ENCODE measurements at regions not wholly inside any gene's neighbourhood (a gene's known extent, or its start where the extent isn't known, plus 50 kb on each side); places are given as distances from the start of the nearest gene placed in this dataset.
"Not testable (repeated sequence)": the region's sequence is repeated elsewhere in the genome, so short reads cannot be mapped to it uniquely, and the experiment has no call there.

- H3K27ac ChIP-seq (ENCODE audit: low read depth, low read length), result no peak overlapping the region
Observed at GRCh38 chr1:14267991-14268390, 330.5 kb upstream of the KAZN start.

DNA sequence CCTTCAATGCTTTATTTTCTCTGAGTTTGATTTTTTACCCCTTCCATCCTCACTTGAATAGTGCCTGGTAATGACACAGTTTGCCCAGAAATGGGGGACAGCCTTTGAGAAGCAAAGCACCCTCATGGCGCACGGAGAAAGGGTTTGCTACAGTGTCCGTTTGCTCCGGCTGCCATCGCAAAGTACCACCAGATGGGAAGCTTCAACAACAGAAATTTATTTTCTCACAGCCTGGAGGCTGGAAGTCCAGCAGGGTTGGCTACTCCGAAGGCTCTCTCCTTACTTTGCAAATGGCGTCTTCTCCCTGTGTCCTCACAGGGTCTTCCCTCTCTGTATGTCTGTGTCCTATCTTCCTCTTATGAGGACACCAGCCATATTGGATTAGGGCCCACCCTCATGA lies 327.7 kb upstream of the KAZN start:
- Histone ChIP-seq H3K27ac (ENCODE audit: low read depth, low read length) (no peak overlapping the region), H3F3A (ENCODE audit: control insufficient read depth, insufficient read depth) (no peaks in the 10 kb centered on the region), H3K27me3 (ENCODE audit: control insufficient read depth, low read length) (peaks cover 2% of the 10 kb centered on the region; the same call in 1 of the 2 replicates), H3K9me3 (ENCODE audit: control insufficient read depth, insufficient read depth, low read length) (no peaks in the 10 kb centered on the region), H3K4me1 (ENCODE audit: control insufficient read depth, low read length) (no peaks in the 10 kb centered on the region), H3K79me2 (ENCODE audit: control insufficient read depth, low read length) (no peaks in the 10 kb centered on the region), H3K4me2 (ENCODE audit: low read length) (no peak overlapping the region), H3K36me3 (ENCODE audit: control insufficient read depth, low read length) (no peaks in the 10 kb centered on the region), H3K9me2 (replicated peaks; ENCODE audit: control insufficient read depth, low read length) (no peaks in the 10 kb centered on the region), H3K4me3 (ENCODE audit: low read length) (no peak overlapping the region), H4K20me1 (ENCODE audit: control insufficient read depth, insufficient read depth, low read depth, low read length) (no peaks in the 10 kb centered on the region)
- TF ChIP-seq EZH2phosphoT487 (IDR thresholded peaks at IDR 0.05; ENCODE audit: borderline replicate concordance, low read length) (no peak), CTCF (IDR thresholded peaks at IDR 0.05; ENCODE audit: low read depth, low read length, poor library complexity, severe bottlenecking) (no peak)

More at GRCh38 chr1:14267991-14268390, 330.5 kb upstream of the KAZN start:
- Histone ChIP-seq H3K27me3 (ENCODE audit: control insufficient read depth, low read length) (peaks cover 16% of the 10 kb centered on the region), H3K4me3 (ENCODE audit: low read length) (no peak overlapping the region), H3K79me2 (ENCODE audit: control insufficient read depth, low read length) (no peaks in the 10 kb centered on the region), H3F3A (ENCODE audit: control insufficient read depth, insufficient read depth) (no peaks in the 10 kb centered on the region), H3K9me2 (replicated peaks; ENCODE audit: control insufficient read depth, low read length) (no peaks in the 10 kb centered on the region), H3K9me3 (ENCODE audit: control insufficient read depth, insufficient read depth, low read length) (no peaks in the 10 kb centered on the region), H3K4me2 (ENCODE audit: low read length) (no peak overlapping the region), H4K20me1 (ENCODE audit: control insufficient read depth, insufficient read depth, low read depth, low read length) (no peaks in the 10 kb centered on the region), H3K4me1 (ENCODE audit: control insufficient read depth, low read length) (no peaks in the 10 kb centered on the region), H3K36me3 (ENCODE audit: control insufficient read depth, low read length) (no peaks in the 10 kb centered on the region)
- TF ChIP-seq EZH2phosphoT487 (IDR thresholded peaks at IDR 0.05; ENCODE audit: borderline replicate concordance, low read length) (no peak), CTCF (IDR thresholded peaks at IDR 0.05; ENCODE audit: low read depth, low read length, poor library complexity, severe bottlenecking) (no peak)

DNA sequence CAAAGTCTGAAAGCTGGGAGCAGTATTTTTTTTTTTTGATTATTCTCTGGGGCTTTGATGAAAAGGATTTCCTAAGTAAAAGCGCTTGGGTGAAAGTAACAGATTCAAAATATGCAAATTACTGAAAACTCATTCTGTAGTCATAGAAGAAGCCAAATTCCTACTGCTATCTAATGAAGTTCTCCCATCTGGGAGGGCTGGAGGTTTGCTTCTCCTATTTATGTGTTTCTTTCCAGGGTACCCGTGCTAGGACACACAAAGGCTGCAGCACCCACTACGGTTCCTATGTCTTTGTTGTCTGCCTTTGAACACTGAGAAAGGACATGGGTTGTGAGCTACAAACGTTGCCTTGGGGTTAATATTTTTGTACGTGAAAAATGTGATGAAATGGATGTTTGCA lies 324.7 kb upstream of the KAZN start:
- no peaks in the 10 kb centered on the region for H4K20me1 ChIP-seq (ENCODE audit: control insufficient read depth, insufficient read depth, low read depth, low read length)
- H3K4me1 ChIP-seq (ENCODE audit: control insufficient read depth, low read length), result no peaks in the 10 kb centered on the region
- no peaks in the 10 kb centered on the region for H3K79me2 ChIP-seq (ENCODE audit: control insufficient read depth, low read length)
- no peaks in the 10 kb centered on the region for H3K9me2 ChIP-seq (replicated peaks; ENCODE audit: control insufficient read depth, low read length)
- H3K27ac ChIP-seq (ENCODE audit: low read depth, low read length), result no peak overlapping the region
- TF ChIP-seq EZH2phosphoT487 (IDR thresholded peaks at IDR 0.05; ENCODE audit: borderline replicate concordance, low read length) (no peak), CTCF (IDR thresholded peaks at IDR 0.05; ENCODE audit: low read depth, low read length, poor library complexity, severe bottlenecking) (no peak)
- no peak overlapping the region for H3K4me3 ChIP-seq (ENCODE audit: low read length)
- H3K9me3 ChIP-seq (ENCODE audit: control insufficient read depth, insufficient read depth, low read length), result no peaks in the 10 kb centered on the region
- no peak overlapping the region for H3K4me2 ChIP-seq (ENCODE audit: low read length)
- no peaks in the 10 kb centered on the region for H3K36me3 ChIP-seq (ENCODE audit: control insufficient read depth, low read length)
- H3F3A ChIP-seq (ENCODE audit: control insufficient read depth, insufficient read depth), result no peaks in the 10 kb centered on the region
- no peaks in the 10 kb centered on the region for H3K27me3 ChIP-seq (ENCODE audit: control insufficient read depth, low read length)

DNA sequence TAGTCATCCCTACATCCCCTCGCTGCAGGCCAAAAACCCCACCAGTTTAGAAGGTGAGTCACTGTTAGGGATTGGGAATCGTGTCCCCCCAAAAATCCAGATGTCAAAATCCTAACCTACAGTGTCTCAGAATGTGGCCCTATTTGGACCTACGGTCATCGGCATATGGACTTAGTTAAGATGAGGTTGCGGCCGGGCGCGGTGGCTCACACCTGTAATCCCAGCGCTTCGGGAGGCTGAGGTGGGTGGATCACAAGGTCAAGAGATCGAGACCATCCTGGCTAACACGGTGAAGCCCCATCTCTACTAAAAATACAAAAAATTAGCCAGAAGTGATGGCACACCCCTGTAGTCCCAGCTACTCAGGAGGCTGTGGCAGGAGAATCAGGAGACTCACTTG lies 318.6 kb upstream of the KAZN start:
- H3K36me3 ChIP-seq (ENCODE audit: control insufficient read depth, low read length); H3K4me1 ChIP-seq (ENCODE audit: control insufficient read depth, low read length); H3K4me2 ChIP-seq (ENCODE audit: low read length); H3K4me3 ChIP-seq (ENCODE audit: low read length); H3K27ac ChIP-seq (ENCODE audit: low read depth, low read length); H3K9me3 ChIP-seq (ENCODE audit: control insufficient read depth, insufficient read depth, low read length); H3K9me2 ChIP-seq (replicated peaks; ENCODE audit: control insufficient read depth, low read length); H3K27me3 ChIP-seq (ENCODE audit: control insufficient read depth, low read length); H4K20me1 ChIP-seq (ENCODE audit: control insufficient read depth, insufficient read depth, low read depth, low read length); H3K79me2 ChIP-seq (ENCODE audit: control insufficient read depth, low read length); H3F3A ChIP-seq (ENCODE audit: control insufficient read depth, insufficient read depth): not testable (repeated sequence)

All from DOHH2 (cell line).